ENCODE measurements at regions not wholly inside any gene's neighbourhood (a gene's known extent, or its start where the extent isn't known, plus 50 kb on each side); places are given as distances from the start of the nearest gene placed in this dataset.

GRCh38 chr3:23750573-23751210, 55.1 kb upstream of the UBE2E1 start:
- Histone ChIP-seq H3K4me1 (ENCODE audit: insufficient read depth, low read length) (no peaks in the 10 kb centered on the region), H3K36me3 (ENCODE audit: insufficient read depth, low read length) (no peaks in the 10 kb centered on the region), H3K4me2 (ENCODE audit: insufficient read depth, low read length) (no peak overlapping the region), H3K79me2 (ENCODE audit: insufficient read depth, low read length) (no peaks in the 10 kb centered on the region), H3K27me3 (ENCODE audit: insufficient read depth, low read length) (no peaks in the 10 kb centered on the region), H3K27ac (ENCODE audit: low read depth, low read length) (no peak overlapping the region), H3K4me3 (ENCODE audit: insufficient read depth, low read length) (no peak overlapping the region), H3K9me3 (ENCODE audit: low read depth, low read length) (no peaks in the 10 kb centered on the region), H2AFZ (ENCODE audit: low read length) (no peak overlapping the region), H4K20me1 (ENCODE audit: insufficient read depth, low read length) (no peaks in the 10 kb centered on the region)
- no peak for DNase-seq (ENCODE audit: insufficient read length, low spot score, missing footprints)
- no peak for TF ChIP-seq CTCF (IDR thresholded peaks at IDR 0.05; ENCODE audit: extremely low read depth, low read depth, low read length)

- Histone ChIP-seq H3K4me3 (ENCODE audit: insufficient read depth, low read length) (no peak overlapping the region), H3K27ac (ENCODE audit: low read depth, low read length) (no peak overlapping the region), H3K4me1 (ENCODE audit: insufficient read depth, low read length) (no peaks in the 10 kb centered on the region), H3K36me3 (ENCODE audit: insufficient read depth, low read length) (no peaks in the 10 kb centered on the region), H3K4me2 (ENCODE audit: insufficient read depth, low read length) (no peak overlapping the region), H3K27me3 (ENCODE audit: insufficient read depth, low read length) (no peaks in the 10 kb centered on the region), H4K20me1 (ENCODE audit: insufficient read depth, low read length) (no peaks in the 10 kb centered on the region), H3K9me3 (ENCODE audit: low read depth, low read length) (no peaks in the 10 kb centered on the region), H3K79me2 (ENCODE audit: insufficient read depth, low read length) (no peaks in the 10 kb centered on the region), H2AFZ (ENCODE audit: low read length) (no peak overlapping the region)
- DNase-seq (ENCODE audit: insufficient read length, low spot score, missing footprints), result no peak
- TF ChIP-seq CTCF (IDR thresholded peaks at IDR 0.05; ENCODE audit: extremely low read depth, low read depth, low read length), result no peak
Measured at GRCh38 chr3:23751212-23751723, 54.5 kb upstream of the UBE2E1 start.

- Histone ChIP-seq H3K4me1 (ENCODE audit: insufficient read depth, low read length) (no peaks in the 10 kb centered on the region), H3K4me2 (ENCODE audit: insufficient read depth, low read length) (no peak overlapping the region), H3K79me2 (ENCODE audit: insufficient read depth, low read length) (no peaks in the 10 kb centered on the region), H4K20me1 (ENCODE audit: insufficient read depth, low read length) (no peaks in the 10 kb centered on the region), H3K27ac (ENCODE audit: low read depth, low read length) (no peak overlapping the region), H3K27me3 (ENCODE audit: insufficient read depth, low read length) (no peaks in the 10 kb centered on the region), H3K9me3 (ENCODE audit: low read depth, low read length) (no peaks in the 10 kb centered on the region), H3K4me3 (ENCODE audit: insufficient read depth, low read length) (no peak overlapping the region), H3K36me3 (ENCODE audit: insufficient read depth, low read length) (no peaks in the 10 kb centered on the region), H2AFZ (ENCODE audit: low read length) (no peak overlapping the region)
- TF ChIP-seq CTCF (IDR thresholded peaks at IDR 0.05; ENCODE audit: extremely low read depth, low read depth, low read length), result no peak
- no peak for DNase-seq (ENCODE audit: insufficient read length, low spot score, missing footprints)
Measured at GRCh38 chr3:23752126-23752525, 53.6 kb upstream of the UBE2E1 start.

GRCh38 chr3:23754215-23754614, 51.5 kb upstream of the UBE2E1 start:
- Histone ChIP-seq H3K4me2 (ENCODE audit: insufficient read depth, low read length) (no peak overlapping the region), H3K27ac (ENCODE audit: low read depth, low read length) (no peak overlapping the region), H3K4me1 (ENCODE audit: insufficient read depth, low read length) (no peaks in the 10 kb centered on the region), H3K36me3 (ENCODE audit: insufficient read depth, low read length) (no peaks in the 10 kb centered on the region), H3K9me3 (ENCODE audit: low read depth, low read length) (no peaks in the 10 kb centered on the region), H3K79me2 (ENCODE audit: insufficient read depth, low read length) (no peaks in the 10 kb centered on the region), H3K4me3 (ENCODE audit: insufficient read depth, low read length) (no peak overlapping the region), H4K20me1 (ENCODE audit: insufficient read depth, low read length) (no peaks in the 10 kb centered on the region), H2AFZ (ENCODE audit: low read length) (no peak overlapping the region), H3K27me3 (ENCODE audit: insufficient read depth, low read length) (no peaks in the 10 kb centered on the region)
- TF ChIP-seq CTCF (IDR thresholded peaks at IDR 0.05; ENCODE audit: extremely low read depth, low read depth, low read length), result no peak
- DNase-seq (ENCODE audit: insufficient read length, low spot score, missing footprints), result no peak

Data from osteoblast (primary cell).